ENCODE measurements at regions not wholly inside any gene's neighbourhood (a gene's known extent, or its start where the extent isn't known, plus 50 kb on each side); places are given as distances from the start of the nearest gene placed in this dataset.
"Not testable (repeated sequence)": the region's sequence is repeated elsewhere in the genome, so short reads cannot be mapped to it uniquely, and the experiment has no call there.

- TF ChIP-seq, protein P1, sequence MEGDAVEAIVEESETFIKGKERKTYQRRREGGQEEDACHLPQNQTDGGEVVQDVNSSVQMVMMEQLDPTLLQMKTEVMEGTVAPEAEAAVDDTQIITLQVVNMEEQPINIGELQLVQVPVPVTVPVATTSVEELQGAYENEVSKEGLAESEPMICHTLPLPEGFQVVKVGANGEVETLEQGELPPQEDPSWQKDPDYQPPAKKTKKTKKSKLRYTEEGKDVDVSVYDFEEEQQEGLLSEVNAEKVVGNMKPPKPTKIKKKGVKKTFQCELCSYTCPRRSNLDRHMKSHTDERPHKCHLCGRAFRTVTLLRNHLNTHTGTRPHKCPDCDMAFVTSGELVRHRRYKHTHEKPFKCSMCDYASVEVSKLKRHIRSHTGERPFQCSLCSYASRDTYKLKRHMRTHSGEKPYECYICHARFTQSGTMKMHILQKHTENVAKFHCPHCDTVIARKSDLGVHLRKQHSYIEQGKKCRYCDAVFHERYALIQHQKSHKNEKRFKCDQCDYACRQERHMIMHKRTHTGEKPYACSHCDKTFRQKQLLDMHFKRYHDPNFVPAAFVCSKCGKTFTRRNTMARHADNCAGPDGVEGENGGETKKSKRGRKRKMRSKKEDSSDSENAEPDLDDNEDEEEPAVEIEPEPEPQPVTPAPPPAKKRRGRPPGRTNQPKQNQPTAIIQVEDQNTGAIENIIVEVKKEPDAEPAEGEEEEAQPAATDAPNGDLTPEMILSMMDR (IDR thresholded peaks at IDR 0.05): not testable (repeated sequence)
- not testable (repeated sequence) for TF ChIP-seq POLR2A, POLR2AphosphoS5, EP300 (IDR thresholded peaks at IDR 0.05)
These were observed 152.0 kb upstream of the ATP2B2 start for GRCh38 chr3:10657339-10657738.
